GM12872 (cell line): ENCODE measurements at regions not wholly inside any gene's neighbourhood (a gene's known extent, or its start where the extent isn't known, plus 50 kb on each side); places are given as distances from the start of the nearest gene placed in this dataset.

Experiments
- CTCF ChIP-seq: IDR thresholded peaks from 3 replicates; pipeline ENCODE4 v1.5.1; 2011; ENCODE audit warnings: low read depth, mild to moderate bottlenecking, low read length, moderate library complexity; ENCODE audit not compliant: insufficient read depth

GRCh38 chrX:4655743-4656142 lies 942.3 kb upstream of the PRKX start:
- no peak for TF ChIP-seq CTCF

GRCh38 chrX:4642114-4642513 lies 928.7 kb upstream of the PRKX start:
- no peak for TF ChIP-seq CTCF

GRCh38 chrX:4638036-4638435 lies 924.6 kb upstream of the PRKX start:
- no peak for TF ChIP-seq CTCF

GRCh38 chrX:4627414-4627813 lies 914.0 kb upstream of the PRKX start:
- no peak for TF ChIP-seq CTCF

- TF ChIP-seq CTCF: no peak
Observed at GRCh38 chrX:4622486-4623167, 909.2 kb upstream of the PRKX start.

GRCh38 chrX:4588893-4589292 lies 875.4 kb upstream of the PRKX start:
- no peak for TF ChIP-seq CTCF

GRCh38 chrX:4588466-4588865 lies 875.0 kb upstream of the PRKX start:
- no peak for TF ChIP-seq CTCF

GRCh38 chrX:4588056-4588455 lies 874.6 kb upstream of the PRKX start:
- TF ChIP-seq CTCF: no peak
